Spleen (tissue), 11 donors: ENCODE measurements at regions not wholly inside any gene's neighbourhood (a gene's known extent, or its start where the extent isn't known, plus 50 kb on each side); places are given as distances from the start of the nearest gene placed in this dataset.

ENCODE experiments used
- DNase-seq: peaks from one replicate; pipeline ENCODE4 v3.0.0-alpha.2; 2020
- H3K27ac ChIP-seq, 8 donors: fragments of 200-600 bp; sonication (generic) in 7 of 8; 1 replicate in 4 of 8; 2 replicates in 4 of 8; pipeline versions ENCODE4 v1.5.0 to v1.8.0; 2016 to 2021; ENCODE audit warnings: inconsistent platforms in 4 of 8, mild to moderate bottlenecking in 4 of 8, moderate library complexity in 1 of 8
- H3K27me3 ChIP-seq, 7 donors: fragments of 200-600 bp; sonication (generic) in 6 of 7; replicated peaks in 1 of 7; 1 replicate in 4 of 7; 2 replicates in 3 of 7; pipeline versions ENCODE4 v1.5.0 to v1.8.0; 2016 to 2021; ENCODE audit warnings: inconsistent platforms in 3 of 7, mild to moderate bottlenecking in 1 of 7
- H3K36me3 ChIP-seq, 6 donors: fragments of 200-600 bp; sonication (generic) in 5 of 6; 1 replicate in 4 of 6; 2 replicates in 2 of 6; pipeline versions ENCODE4 v1.5.0 to v1.8.0; 2016 to 2021; ENCODE audit warnings: inconsistent platforms in 2 of 6
- H3K4me1 ChIP-seq, 6 donors: fragments of 200-600 bp; sonication (generic) in 5 of 6; 1 replicate in 3 of 6; 2 replicates in 3 of 6; pipeline versions ENCODE4 v1.5.0 to v1.8.0; 2016 to 2021; ENCODE audit warnings: inconsistent platforms in 3 of 6
- H3K4me3 ChIP-seq, 8 donors: fragments of 200-600 bp; sonication (generic) in 7 of 8; 1 replicate in 4 of 8; 2 replicates in 4 of 8; pipeline versions ENCODE4 v1.5.0 to v1.8.0; 2016 to 2021; ENCODE audit warnings: inconsistent platforms in 4 of 8, mild to moderate bottlenecking in 4 of 8, moderate library complexity in 2 of 8
- H3K9me3 ChIP-seq, 8 donors: fragments of 200-600 bp; sonication (generic) in 7 of 8; 1 replicate in 4 of 8; 2 replicates in 4 of 8; pipeline versions ENCODE4 v1.5.0 to v1.8.0; 2016 to 2021; ENCODE audit warnings: inconsistent platforms in 4 of 8
- CTCF ChIP-seq, 11 experiments: fragments of 200-600 bp in 7 of 11; fragments of 450-650 bp in 4 of 11; sonication (generic) in 4 of 11; IDR thresholded peaks in 8 of 11; conservative IDR thresholded peaks in 3 of 11; 1 replicate in 7 of 11; 2 replicates in 4 of 11; pipeline versions ENCODE4 v1.4.0 to v1.8.0; 2016 to 2021; ENCODE audit warnings: antibody characterized with exemption in 11 of 11, inconsistent platforms in 4 of 11, mild to moderate bottlenecking in 1 of 11
- POLR2A ChIP-seq, 3 donors: fragments of 450-650 bp; IDR thresholded peaks; one replicate each; pipeline ENCODE4 v1.5.1; 2017; ENCODE audit warnings: antibody characterized with exemption in 3 of 3, mild to moderate bottlenecking in 1 of 3
- POLR2AphosphoS5 ChIP-seq, 3 donors: sonication (generic); formaldehyde crosslinking; IDR thresholded peaks; one replicate each; pipeline ENCODE4 v1.5.1; 2017; ENCODE audit warnings: antibody characterized with exemption in 3 of 3
- WGBS, 5 donors: extraction: QIAGEN DNeasy Blood & Tissue Kit in 3 of 5; methylation state at CpG; one replicate each; pipeline versions ENCODE4 v1.1.5 to v1.1.7; 2013 to 2018; 5-methylcytosine and 5-hydroxymethylcytosine counted together
- intact Hi-C: fragments of 100-400 bp; cut with DNase I; formaldehyde crosslinking; loops from one replicate; pipeline ENCODE4 v1.15.0; 2023; ENCODE audit warnings: low total_unique reads
- donor health status: healthy with polysubstance abuse.
- donor health status: DM: no; HTN: no; CAD: no; lungs with moderate emphysema.
- donor health status: DM: no; HTN: no; CAD: no.
- donor health status: Bipolar disorder and iron deficiency.
- donor health status: healthy.
- donor health status: DM: no; HTN: no; CAD: no.
- donor health status: DM: yes; HTN: yes; CAD: no.

GRCh38 chr3:174419216-174419615, 439.9 kb upstream of the NAALADL2 start:
- Histone ChIP-seq H3K36me3 (no peaks in the 10 kb centered on the region), H3K4me1 (no peaks in the 10 kb centered on the region), H3K27ac (no peak overlapping the region), H3K9me3 (no peaks in the 10 kb centered on the region), H3K27me3 (no peaks in the 10 kb centered on the region), H3K4me3 (no peak overlapping the region)
- TF ChIP-seq POLR2A (IDR thresholded peaks at IDR 0.05) (no peak), POLR2AphosphoS5 (IDR thresholded peaks at IDR 0.05) (no peak), CTCF (IDR thresholded peaks at IDR 0.05 in 8 of 11, conservative IDR thresholded peaks at IDR 0.05 in 3 of 11) (no peak)
- WGBS, 5 donors, result 80 to 88% (median 83%) methylated on average over 1 of the region's 1 CpG
- DNase-seq, result no peak
- intact Hi-C loops, result no loop called here

GRCh38 chr3:174423936-174424335, 435.2 kb upstream of the NAALADL2 start:
- intact Hi-C loops, result no loop called here
- Histone ChIP-seq H3K4me3 (no peak overlapping the region), H3K27me3 (no peaks in the 10 kb centered on the region), H3K36me3 (no peaks in the 10 kb centered on the region), H3K27ac (no peak overlapping the region), H3K4me1 (no peaks in the 10 kb centered on the region), H3K9me3 (no peaks in the 10 kb centered on the region)
- TF ChIP-seq POLR2A (IDR thresholded peaks at IDR 0.05), result no peak
- no peak for TF ChIP-seq CTCF (IDR thresholded peaks at IDR 0.05 in 8 of 11, conservative IDR thresholded peaks at IDR 0.05 in 3 of 11)
- no peak for TF ChIP-seq POLR2AphosphoS5 (IDR thresholded peaks at IDR 0.05)
- no peak for DNase-seq
- 78 to 89% (median 84%) methylated on average over 2 of the region's 2 CpGs for WGBS, 5 donors

GRCh38 chr3:174424656-174425055, 434.5 kb upstream of the NAALADL2 start:
- WGBS, 5 donors, result 82 to 95% (median 86%) methylated on average over 1 of the region's 1 CpG

GRCh38 chr3:174425422-174425821, 433.7 kb upstream of the NAALADL2 start:
- TF ChIP-seq POLR2A (IDR thresholded peaks at IDR 0.05) (no peak), POLR2AphosphoS5 (IDR thresholded peaks at IDR 0.05) (no peak), CTCF (IDR thresholded peaks at IDR 0.05 in 8 of 11, conservative IDR thresholded peaks at IDR 0.05 in 3 of 11) (no peak)
- 73 to 92% (median 84%) methylated on average over 3 of the region's 3 CpGs for WGBS, 5 donors

More at GRCh38 chr3:174424656-174425055, 434.5 kb upstream of the NAALADL2 start:
- H3K4me1 ChIP-seq, result no peaks in the 10 kb centered on the region
- no peak for DNase-seq
- H3K27ac ChIP-seq, result no peak overlapping the region
- intact Hi-C loops, result no loop called here
- H3K36me3 ChIP-seq, result no peaks in the 10 kb centered on the region
- TF ChIP-seq POLR2AphosphoS5 (IDR thresholded peaks at IDR 0.05), result no peak
- no peak for TF ChIP-seq CTCF (IDR thresholded peaks at IDR 0.05 in 8 of 11, conservative IDR thresholded peaks at IDR 0.05 in 3 of 11)
- TF ChIP-seq POLR2A (IDR thresholded peaks at IDR 0.05), result no peak
- no peaks in the 10 kb centered on the region for H3K27me3 ChIP-seq
- H3K9me3 ChIP-seq, result no peaks in the 10 kb centered on the region
- no peak overlapping the region for H3K4me3 ChIP-seq

More at GRCh38 chr3:174425422-174425821, 433.7 kb upstream of the NAALADL2 start:
- Histone ChIP-seq H3K27me3 (no peaks in the 10 kb centered on the region), H3K4me3 (no peak overlapping the region), H3K4me1 (no peaks in the 10 kb centered on the region), H3K27ac (no peak overlapping the region), H3K36me3 (no peaks in the 10 kb centered on the region), H3K9me3 (no peaks in the 10 kb centered on the region)
- intact Hi-C loops, result no loop called here
- no peak for DNase-seq
